Vagina (tissue), 2 donors: ENCODE measurements at regions not wholly inside any gene's neighbourhood (a gene's known extent, or its start where the extent isn't known, plus 50 kb on each side); places are given as distances from the start of the nearest gene placed in this dataset.

Experiments used
- DNase-seq, 2 donors: peaks; one replicate each; pipeline ENCODE4 v3.0.0-alpha.2; 2017; ENCODE audit errors: extremely low spot score in 2 of 2
- H3K27ac ChIP-seq: fragments of 200-600 bp; sonication (generic); one replicate; pipeline ENCODE4 v1.5.1; 2019
- H3K27me3 ChIP-seq: fragments of 200-600 bp; sonication (generic); one replicate; pipeline ENCODE4 v1.5.1; 2019
- H3K36me3 ChIP-seq, 2 donors: fragments of 200-600 bp; sonication (generic); one replicate each; pipeline ENCODE4 v1.5.1; 2017 to 2019
- H3K4me1 ChIP-seq: fragments of 200-600 bp; sonication (generic); one replicate; pipeline ENCODE4 v1.5.1; 2019
- H3K4me3 ChIP-seq, 2 donors: fragments of 200-600 bp; sonication (generic); 1 replicate in 1 of 2; 2 replicates in 1 of 2; pipeline ENCODE4 v1.5.1; 2016 to 2019
- H3K9me3 ChIP-seq: fragments of 200-600 bp; sonication (generic); one replicate; pipeline ENCODE4 v1.5.1; 2019
- CTCF ChIP-seq, 3 experiments: fragments of 450-650 bp in 2 of 3; fragments of 200-600 bp in 1 of 3; sonication (generic) in 1 of 3; IDR thresholded peaks; one replicate each; pipeline ENCODE4 v1.5.1; 2017 to 2019; ENCODE audit warnings: antibody characterized with exemption in 3 of 3, mild to moderate bottlenecking in 2 of 3, moderate library complexity in 2 of 3
- POLR2A ChIP-seq, 2 donors: fragments of 450-650 bp; IDR thresholded peaks; one replicate each; pipeline ENCODE4 v1.6.1; 2017; ENCODE audit warnings: antibody characterized with exemption in 2 of 2, mild to moderate bottlenecking in 2 of 2, moderate library complexity in 2 of 2
- POLR2AphosphoS5 ChIP-seq, 2 donors: sonication (generic); formaldehyde crosslinking; IDR thresholded peaks; one replicate each; pipeline ENCODE4 v1.9.0; 2017; ENCODE audit warnings: antibody characterized with exemption in 2 of 2, mild to moderate bottlenecking in 2 of 2, low read depth in 1 of 2; ENCODE audit not compliant: insufficient read depth in 1 of 2
- intact Hi-C: fragments of 100-400 bp; cut with DNase I; formaldehyde crosslinking; loops from one replicate; pipeline ENCODE4 v1.15.1; 2023

GRCh38 chr4:174170906-174171305 is 112.6 kb downstream of the FBXO8 start:
- TF ChIP-seq POLR2A (IDR thresholded peaks at IDR 0.05) (no peak), POLR2AphosphoS5 (IDR thresholded peaks at IDR 0.05; ENCODE audit: insufficient read depth in 1 of 2, low read depth in 1 of 2) (no peak), CTCF (IDR thresholded peaks at IDR 0.05) (no peak)
- no peaks in the 10 kb centered on the region for H3K9me3 ChIP-seq
- no peaks in the 10 kb centered on the region for H3K36me3 ChIP-seq
- intact Hi-C loops: no loop called here
- H3K27ac ChIP-seq: no peak overlapping the region
- no peaks in the 10 kb centered on the region for H3K4me1 ChIP-seq
- H3K4me3 ChIP-seq: no peak overlapping the region
- no peaks in the 10 kb centered on the region for H3K27me3 ChIP-seq
- no peak for DNase-seq

GRCh38 chr4:174170091-174170490 is 113.4 kb downstream of the FBXO8 start:
- no peak overlapping the region for H3K27ac ChIP-seq
- no peaks in the 10 kb centered on the region for H3K27me3 ChIP-seq

GRCh38 chr4:174157106-174157607 is 126.3 kb downstream of the FBXO8 start:
- no peak overlapping the region for H3K27ac ChIP-seq
- H3K4me3 ChIP-seq: no peak overlapping the region
- intact Hi-C loops: no loop called here
- no peaks in the 10 kb centered on the region for H3K9me3 ChIP-seq
- no peaks in the 10 kb centered on the region for H3K4me1 ChIP-seq
- no peak for DNase-seq
- no peaks in the 10 kb centered on the region for H3K36me3 ChIP-seq
- H3K27me3 ChIP-seq: no peaks in the 10 kb centered on the region
- no peak for TF ChIP-seq POLR2A (IDR thresholded peaks at IDR 0.05)
- no peak for TF ChIP-seq CTCF (IDR thresholded peaks at IDR 0.05)
- no peak for TF ChIP-seq POLR2AphosphoS5 (IDR thresholded peaks at IDR 0.05; ENCODE audit: insufficient read depth in 1 of 2, low read depth in 1 of 2)

More at GRCh38 chr4:174170091-174170490, 113.4 kb downstream of the FBXO8 start:
- intact Hi-C loops: no loop called here
- no peak for TF ChIP-seq POLR2AphosphoS5 (IDR thresholded peaks at IDR 0.05; ENCODE audit: insufficient read depth in 1 of 2, low read depth in 1 of 2)
- TF ChIP-seq POLR2A (IDR thresholded peaks at IDR 0.05): no peak
- Histone ChIP-seq H3K9me3 (no peaks in the 10 kb centered on the region), H3K36me3 (no peaks in the 10 kb centered on the region), H3K4me3 (no peak overlapping the region), H3K4me1 (no peaks in the 10 kb centered on the region)
- DNase-seq: no peak

- no peak overlapping the region for H3K27ac ChIP-seq
- no peak for DNase-seq
- intact Hi-C loops: no loop called here
- H3K27me3 ChIP-seq: no peaks in the 10 kb centered on the region
- H3K4me3 ChIP-seq: no peak overlapping the region
- peak; percentile 19 to 45 (median 34) for TF ChIP-seq CTCF (IDR thresholded peaks at IDR 0.05)
- no peak for TF ChIP-seq POLR2A (IDR thresholded peaks at IDR 0.05)
- no peaks in the 10 kb centered on the region for H3K4me1 ChIP-seq
- no peaks in the 10 kb centered on the region for H3K9me3 ChIP-seq
- H3K36me3 ChIP-seq: no peaks in the 10 kb centered on the region
Observed at GRCh38 chr4:174156239-174156826, 127.1 kb downstream of the FBXO8 start.

- Histone ChIP-seq H3K4me1 (no peaks in the 10 kb centered on the region), H3K27ac (no peak overlapping the region), H3K27me3 (no peaks in the 10 kb centered on the region), H3K9me3 (no peaks in the 10 kb centered on the region), H3K4me3 (peak overlapping the region in 1 of 2 donors; percentile 31), H3K36me3 (no peaks in the 10 kb centered on the region)
- TF ChIP-seq POLR2A (IDR thresholded peaks at IDR 0.05) (no peak), POLR2AphosphoS5 (IDR thresholded peaks at IDR 0.05; ENCODE audit: insufficient read depth in 1 of 2, low read depth in 1 of 2) (no peak), CTCF (IDR thresholded peaks at IDR 0.05) (no peak)
- intact Hi-C loops: no loop called here
- no peak for DNase-seq
Observed at GRCh38 chr4:174154215-174154854, 129.1 kb downstream of the FBXO8 start.
